A549 (cell line): ENCODE measurements at regions not wholly inside any gene's neighbourhood (a gene's known extent, or its start where the extent isn't known, plus 50 kb on each side); places are given as distances from the start of the nearest gene placed in this dataset.

Source experiments
- ATAC-seq, 2 experiments: fragments of 200-7000 bp in 1 of 2; fragments of >200 bp in 1 of 2; cut with Nextera tagmentation in 1 of 2; cut with Tn5 transposase in 1 of 2; 3 replicates each; pipeline versions ENCODE4 v1.8.0 to v1.9.1; 2018 to 2020; ENCODE audit warnings: mild to moderate bottlenecking in 1 of 2, moderate library complexity in 1 of 2
- CTCF ChIA-PET: fragments of 300-600 bp; sonication (Branson Sonifier 250); formaldehyde crosslinking; extraction: SDS; loops from one replicate; lab custom pipeline; 2021; ENCODE audit warnings: antibody characterized with exemption, inconsistent platforms; lab: Yijun Ruan, JAX
- POLR2A ChIA-PET: fragments of 350-600 bp; formaldehyde crosslinking; extraction: SDS; loops from one replicate; lab custom pipeline; 2021; ENCODE audit warnings: antibody characterized with exemption, inconsistent platforms; lab: Yijun Ruan, JAX
- DNase-seq, 2 experiments: peaks; one replicate each; pipeline versions ENCODE4 v3.0.0 to v3.0.0-alpha.2; 2011 to 2016; ENCODE audit warnings: low read depth in 1 of 2, low spot score in 1 of 2
- FAIRE-seq: peaks from 2 replicates; lab custom pipeline; 2011; peaks lifted over from hg19 to GRCh38; lab: Jason Lieb, UNC
- H3K27ac ChIP-seq, 2 experiments: fragments of >200 bp; sonication (Bioruptor Twin); formaldehyde crosslinking; 3 replicates each; pipeline ENCODE4 v1.5.1; 2016 to 2017
- H3K4me1 ChIP-seq: fragments of >200 bp; sonication (Bioruptor Twin); formaldehyde crosslinking; 3 replicates; pipeline ENCODE4 v1.6.1; 2016
- H3K4me2 ChIP-seq: fragments of >200 bp; sonication (Bioruptor Twin); formaldehyde crosslinking; 3 replicates; pipeline ENCODE4 v1.6.1; 2016
- H3K4me3 ChIP-seq: fragments of >200 bp; sonication (Bioruptor Twin); formaldehyde crosslinking; 3 replicates; pipeline ENCODE4 v1.5.1; 2016
- H3K9me3 ChIP-seq: fragments of >200 bp; sonication (Bioruptor Twin); formaldehyde crosslinking; 3 replicates; pipeline ENCODE4 v1.6.1; 2016
- BHLHE40 ChIP-seq: IDR thresholded peaks from 2 replicates; pipeline ENCODE4 v1.6.1; 2012; ENCODE audit warnings: low read depth, low read length, inconsistent platforms
- CBX2 ChIP-seq: fragments of 200-600 bp; sonication (generic); IDR thresholded peaks from 2 replicates; pipeline ENCODE4 v1.6.1; 2016; ENCODE audit warnings: low read depth, mild to moderate bottlenecking, borderline replicate concordance
- CBX8 ChIP-seq: fragments of 200-600 bp; sonication (generic); IDR thresholded peaks from 2 replicates; pipeline ENCODE4 v1.6.1; 2016
- CHD4 ChIP-seq: fragments of 200-600 bp; sonication (generic); IDR thresholded peaks from 2 replicates; pipeline ENCODE4 v1.6.1; 2016; ENCODE audit warnings: antibody characterized with exemption, mild to moderate bottlenecking, borderline replicate concordance
- EHF ChIP-seq: fragments of 250-450 bp; sonication (Bioruptor Pico); IDR thresholded peaks from 2 replicates; pipeline ENCODE4 v1.5.0; 2020; ENCODE audit warnings: mild to moderate bottlenecking
- EHMT2 ChIP-seq: fragments of 200-600 bp; sonication (generic); IDR thresholded peaks from 2 replicates; pipeline ENCODE4 v1.6.1; 2016; ENCODE audit warnings: antibody characterized with exemption, low read depth, mild to moderate bottlenecking, moderate library complexity
- FOSL2 ChIP-seq, 2 experiments: fragments of 450-650 bp in 1 of 2; fragments of >200 bp in 1 of 2; sonication (Bioruptor Twin) in 1 of 2; formaldehyde crosslinking; IDR thresholded peaks; 2 replicates each; pipeline versions ENCODE4 v1.5.0 to v1.6.1; 2016 to 2020; ENCODE audit warnings: mild to moderate bottlenecking in 1 of 2, moderate library complexity in 1 of 2
- FOXS1 ChIP-seq: fragments of 250-450 bp; sonication (Bioruptor Pico); IDR thresholded peaks from 2 replicates; pipeline ENCODE4 v1.5.0; 2020; ENCODE audit warnings: mild to moderate bottlenecking, moderate library complexity
- GATA3 ChIP-seq: IDR thresholded peaks from 2 replicates; pipeline ENCODE4 v1.6.1; 2012; ENCODE audit warnings: borderline replicate concordance
- HOXB13 ChIP-seq: fragments of 250-450 bp; sonication (Bioruptor Pico); IDR thresholded peaks from 2 replicates; pipeline ENCODE4 v1.5.0; 2020; ENCODE audit warnings: low read depth, mild to moderate bottlenecking, moderate library complexity
- HOXB5 ChIP-seq: fragments of 250-450 bp; sonication (Bioruptor Pico); IDR thresholded peaks from 2 replicates; pipeline ENCODE4 v1.5.0; 2020; ENCODE audit warnings: mild to moderate bottlenecking, moderate library complexity
- KDM5A ChIP-seq: fragments of 200-600 bp; sonication (generic); IDR thresholded peaks from 2 replicates; pipeline ENCODE4 v1.6.1; 2016; ENCODE audit warnings: antibody characterized with exemption, mild to moderate bottlenecking
- MAFK ChIP-seq: fragments of 450-650 bp; IDR thresholded peaks from 2 replicates; pipeline ENCODE4 v1.6.1; 2014; ENCODE audit not compliant: partially characterized antibody
- MAZ ChIP-seq: fragments of 150-350 bp; IDR thresholded peaks from 2 replicates; pipeline ENCODE4 v1.6.1; 2014; ENCODE audit warnings: antibody characterized with exemption, low read depth, low read length, borderline replicate concordance
- NR3C1 ChIP-seq: fragments of >200 bp; sonication (Bioruptor Twin); formaldehyde crosslinking; IDR thresholded peaks from 3 replicates; pipeline ENCODE4 v1.6.1; 2017
- POLR2AphosphoS2 ChIP-seq: conservative IDR thresholded peaks from 2 replicates; pipeline ENCODE4 v1.6.1; 2012; ENCODE audit warnings: low read length, improper control_type of control experiment, inconsistent platforms
- RAD21 ChIP-seq, 2 experiments: fragments of >200 bp in 1 of 2; sonication (Bioruptor Twin) in 1 of 2; formaldehyde crosslinking in 1 of 2; IDR thresholded peaks in 1 of 2; conservative IDR thresholded peaks in 1 of 2; 2 replicates in 1 of 2; 3 replicates in 1 of 2; pipeline ENCODE4 v1.6.1; 2012 to 2018; ENCODE audit warnings: inconsistent platforms in 1 of 2
- RARB ChIP-seq: fragments of 250-450 bp; sonication (Bioruptor Pico); IDR thresholded peaks from 2 replicates; pipeline ENCODE4 v1.8.0; 2021; ENCODE audit warnings: mild to moderate bottlenecking, moderate library complexity
- RFX5 ChIP-seq: fragments of 450-650 bp; IDR thresholded peaks from 2 replicates; pipeline ENCODE4 v1.7.1; 2014; ENCODE audit warnings: antibody characterized with exemption, mild to moderate bottlenecking, moderate library complexity
- RNF2 ChIP-seq: fragments of 200-600 bp; sonication (generic); IDR thresholded peaks from 2 replicates; pipeline ENCODE4 v1.6.1; 2016; ENCODE audit warnings: low read depth, mild to moderate bottlenecking, antibody characterized with exemption, moderate library complexity, borderline replicate concordance
- SREBF2 ChIP-seq: fragments of 450-650 bp; IDR thresholded peaks from 2 replicates; pipeline ENCODE4 v1.6.1; 2014; ENCODE audit warnings: mild to moderate bottlenecking, moderate library complexity
- TFCP2L1 ChIP-seq: fragments of 250-450 bp; sonication (Bioruptor Pico); IDR thresholded peaks from 2 replicates; pipeline ENCODE4 v1.5.0; 2021; ENCODE audit warnings: mild to moderate bottlenecking
- TP53 ChIP-seq: fragments of 250-450 bp; sonication (Bioruptor Pico); IDR thresholded peaks from 2 replicates; pipeline ENCODE4 v1.5.0; 2021; ENCODE audit warnings: mild to moderate bottlenecking, moderate library complexity
- USF2 ChIP-seq: fragments of 450-650 bp; IDR thresholded peaks from 2 replicates; pipeline ENCODE4 v1.6.1; 2014; ENCODE audit warnings: antibody characterized with exemption
- ZC3H11A ChIP-seq: fragments of 450-650 bp; IDR thresholded peaks from 2 replicates; pipeline ENCODE4 v1.6.1; 2014; ENCODE audit warnings: antibody characterized with exemption, mild to moderate bottlenecking
- ZNF302 ChIP-seq: fragments of 250-450 bp; sonication (Bioruptor Pico); IDR thresholded peaks from 2 replicates; pipeline ENCODE4 v1.9.0; 2021; ENCODE audit warnings: inconsistent platforms, mild to moderate bottlenecking, moderate library complexity
- WGBS: methylation state at CpG from one replicate; pipeline ENCODE4 v1.1.6; 2017; ENCODE audit errors: missing lambda C conversion rate; 5-methylcytosine and 5-hydroxymethylcytosine counted together

- 68% methylated on average over 3 of the region's 3 CpGs for WGBS
- H3K4me2 ChIP-seq, result no peak overlapping the region
- no peak for ATAC-seq
- no peak for TF ChIP-seq RARB (CRISPR knock-in tag)
- TF ChIP-seq SREBF2, result no peak
- TF ChIP-seq RFX5, result no peak
- TF ChIP-seq RNF2, result no peak
- no peak for TF ChIP-seq ZC3H11A
- no peak for TF ChIP-seq HOXB13 (CRISPR knock-in tag)
- no peak for TF ChIP-seq KDM5A
- H3K4me3 ChIP-seq, result no peak overlapping the region
- FAIRE-seq, result no peak
- CTCF ChIA-PET, result no interaction called here
- POLR2A ChIA-PET, result no interaction called here
- no peaks in the 10 kb centered on the region for H3K4me1 ChIP-seq
- no peak for DNase-seq
- no peak overlapping the region for H3K27ac ChIP-seq
- no peaks in the 10 kb centered on the region for H3K9me3 ChIP-seq
Measured at GRCh38 chr2:216560838-216561270, 62.2 kb downstream of the RPL37A start.

- no peak overlapping the region for H3K27ac ChIP-seq
- no peak for FAIRE-seq
- H3K9me3 ChIP-seq, result no peaks in the 10 kb centered on the region
- TF ChIP-seq TFCP2L1 (CRISPR knock-in tag) (no peak), BHLHE40 (no peak), ZC3H11A (no peak), RFX5 (no peak), CBX2 (no peak), EHMT2 (no peak), HOXB13 (CRISPR knock-in tag) (no peak), POLR2AphosphoS2 (no peak), FOXS1 (CRISPR knock-in tag) (no peak), MAZ (no peak), CBX8 (no peak), KDM5A (no peak), NR3C1 (no peak), HOXB5 (CRISPR knock-in tag) (no peak), FOSL2 (IDR thresholded peaks at IDR 0.05) (no peak), FOSL2 (CRISPR knock-in tag; IDR thresholded peaks at IDR 0.05) (no peak), RAD21 (conservative IDR thresholded peaks at IDR 0.05 in 1 of 2, IDR thresholded peaks at IDR 0.05 in 1 of 2) (no peak), USF2 (no peak)
- TF ChIP-seq, all 56 proteins: peak for 0
- 63% methylated on average over 13 of the region's 13 CpGs for WGBS
- no peak for DNase-seq
- ChIA-PET POLR2A (no interaction called here), CTCF (interaction anchor here (1.0 kb wide), 1 partner anchor 126 kb away, joined by 3 read pairs; no protein-coding TSS in a partner anchor)
- Histone ChIP-seq H3K4me3 (no peak overlapping the region), H3K4me1 (no peaks in the 10 kb centered on the region), H3K4me2 (no peak overlapping the region)
- no peak for ATAC-seq
Measured at GRCh38 chr2:216562696-216563435, 64.2 kb downstream of the RPL37A start.

- H3K9me3 ChIP-seq, result no peaks in the 10 kb centered on the region
- CTCF ChIA-PET, result interaction anchor here (1.0 kb wide), 2 partner anchors 103 to 126 kb away, joined by 3 read pairs; no protein-coding TSS in a partner anchor
Measured at GRCh38 chr2:216563646-216564045, 65.0 kb downstream of the RPL37A start.

More at GRCh38 chr2:216563646-216564045, 65.0 kb downstream of the RPL37A start:
- ATAC-seq, result no peak
- WGBS, result 81% methylated on average over 6 of the region's 7 CpGs
- H3K4me3 ChIP-seq, result no peak overlapping the region
- H3K4me1 ChIP-seq, result no peaks in the 10 kb centered on the region
- no peak for DNase-seq
- TF ChIP-seq TP53 (no peak), EHF (CRISPR knock-in tag) (no peak), ZNF302 (CRISPR knock-in tag) (no peak), GATA3 (no peak), KDM5A (no peak), CBX2 (no peak), CHD4 (no peak), MAFK (no peak), RARB (CRISPR knock-in tag) (no peak), USF2 (no peak)
- POLR2A ChIA-PET, result no interaction called here
- no peak overlapping the region for H3K4me2 ChIP-seq
- FAIRE-seq, result no peak
- H3K27ac ChIP-seq, result no peak overlapping the region
